GM12878 (cell line): ENCODE measurements at regions not wholly inside any gene's neighbourhood (a gene's known extent, or its start where the extent isn't known, plus 50 kb on each side); places are given as distances from the start of the nearest gene placed in this dataset.

Experiments used
- ATAC-seq: fragments of 200-7000 bp; cut with Tn5 transposase; 3 replicates; pipeline ENCODE4 v1.9.1; 2020; ENCODE audit warnings: mild to moderate bottlenecking, moderate library complexity
- BruUV-seq: library from RNA; stranded (reverse); fragments of 400-500 nt; replicated peaks from 2 replicates; lab custom pipeline; 2021; lab: Mats Ljungman, UMichigan
- CTCF ChIA-PET: fragments of 300-600 bp; sonication (Branson Sonifier 250); formaldehyde crosslinking; extraction: SDS; loops from one replicate; lab custom pipeline; 2021; ENCODE audit warnings: inconsistent platforms; lab: Yijun Ruan, JAX
- POLR2A ChIA-PET: fragments of 350-600 bp; formaldehyde crosslinking; extraction: SDS; loops from one replicate; lab custom pipeline; 2021; ENCODE audit warnings: inconsistent platforms; lab: Charles Lee
- RAD21 ChIA-PET: fragments of 300-600 bp; sonication (Branson Sonifier 250); formaldehyde crosslinking; loops from one replicate; lab custom pipeline; 2023; ENCODE audit warnings: antibody characterized with exemption; ENCODE audit not compliant: unreplicated experiment; lab: Charles Lee
- SMC1A ChIA-PET: fragments of 300-600 bp; sonication (Branson Sonifier 250); formaldehyde crosslinking; loops from one replicate; lab custom pipeline; 2023; ENCODE audit not compliant: unreplicated experiment, uncharacterized antibody; lab: Charles Lee
- DNase-seq: peaks from one replicate; pipeline ENCODE4 v3.0.0-alpha.2; 2011; ENCODE audit warnings: low read depth, low spot score
- FAIRE-seq: peaks from 3 replicates; lab custom pipeline; 2011; peaks lifted over from hg19 to GRCh38; lab: Jason Lieb, UNC
- H2AFZ ChIP-seq: 2 replicates; pipeline ENCODE4 v1.6.0; 2011; ENCODE audit warnings: low read depth, low read length, control low read depth; ENCODE audit not compliant: control insufficient read depth
- H3K27ac ChIP-seq: 2 replicates; pipeline ENCODE4 v1.5.1; 2011; ENCODE audit warnings: control low read depth; ENCODE audit not compliant: control insufficient read depth, insufficient read depth
- H3K27me3 ChIP-seq, 2 experiments: replicated peaks in 1 of 2; 2 replicates each; pipeline versions ENCODE4 v1.6.0 to v1.6.1; 2011; ENCODE audit warnings: low read length in 1 of 2; ENCODE audit not compliant: control insufficient read depth in 2 of 2, insufficient read depth in 2 of 2
- H3K36me3 ChIP-seq, 2 experiments: 2 replicates each; pipeline ENCODE4 v1.5.1; 2011; ENCODE audit warnings: low read length in 1 of 2; ENCODE audit not compliant: control insufficient read depth in 2 of 2, insufficient read depth in 2 of 2
- H3K4me1 ChIP-seq: 2 replicates; pipeline ENCODE4 v1.6.1; 2011; ENCODE audit warnings: mild to moderate bottlenecking, low read length, moderate library complexity, mixed read lengths; ENCODE audit not compliant: control insufficient read depth, insufficient read depth
- H3K4me2 ChIP-seq: 2 replicates; pipeline ENCODE4 v1.6.0; 2011; ENCODE audit warnings: control low read depth; ENCODE audit not compliant: control insufficient read depth, insufficient read depth
- H3K4me3 ChIP-seq: fragments of 200-600 bp; sonication (generic); 2 replicates; pipeline ENCODE4 v1.5.1; 2016
- H3K79me2 ChIP-seq: 2 replicates; pipeline ENCODE4 v1.6.0; 2011; ENCODE audit warnings: low read length; ENCODE audit not compliant: control insufficient read depth, insufficient read depth
- H3K9ac ChIP-seq: 2 replicates; pipeline ENCODE4 v1.8.0; 2011; ENCODE audit warnings: low read length, control low read depth, mixed read lengths; ENCODE audit not compliant: control insufficient read depth, insufficient read depth
- H3K9me3 ChIP-seq: replicated peaks from 3 replicates; pipeline ENCODE4 v1.5.1; 2011; ENCODE audit warnings: mild to moderate bottlenecking, low read length; ENCODE audit not compliant: control insufficient read depth, insufficient read depth
- H4K20me1 ChIP-seq: 2 replicates; pipeline ENCODE4 v1.6.0; 2011; ENCODE audit not compliant: control insufficient read depth, insufficient read depth
- CREB1 ChIP-seq: IDR thresholded peaks from 2 replicates; pipeline ENCODE4 v1.6.1; 2012; ENCODE audit warnings: low read depth, mild to moderate bottlenecking, inconsistent platforms
- DPF2 ChIP-seq: fragments of 450-650 bp; IDR thresholded peaks from 2 replicates; pipeline ENCODE4 v1.6.1; 2017; ENCODE audit warnings: mild to moderate bottlenecking
- FOXK2 ChIP-seq: fragments of 450-650 bp; IDR thresholded peaks from 2 replicates; pipeline ENCODE4 v1.6.1; 2017; ENCODE audit warnings: mild to moderate bottlenecking, moderate library complexity
- IKZF2 ChIP-seq, 2 experiments: fragments of 450-650 bp; IDR thresholded peaks; 2 replicates each; pipeline ENCODE4 v1.6.1; 2017; ENCODE audit warnings: mild to moderate bottlenecking in 2 of 2, moderate library complexity in 2 of 2
- KDM1A ChIP-seq: fragments of 200-600 bp; sonication (generic); IDR thresholded peaks from 2 replicates; pipeline ENCODE4 v1.6.1; 2016; ENCODE audit warnings: borderline replicate concordance
- POLR2A ChIP-seq: IDR thresholded peaks from 2 replicates; pipeline ENCODE4 v1.6.1; 2011; ENCODE audit warnings: low read depth, mild to moderate bottlenecking, low read length
- RBBP5 ChIP-seq: fragments of 200-600 bp; sonication (generic); conservative IDR thresholded peaks from 2 replicates; pipeline ENCODE4 v1.6.1; 2016
- RFX5 ChIP-seq: IDR thresholded peaks from 2 replicates; pipeline ENCODE4 v1.6.1; 2011; ENCODE audit warnings: low read depth, low read length, improper control_type of control experiment
- SREBF2 ChIP-seq: IDR thresholded peaks from 2 replicates; pipeline ENCODE4 v1.6.1; 2012; ENCODE audit warnings: mild to moderate bottlenecking, low read length
- TBL1XR1 ChIP-seq: IDR thresholded peaks from 2 replicates; pipeline ENCODE4 v1.6.1; 2012; ENCODE audit warnings: low read depth, low read length, improper control_type of control experiment
- ZBED1 ChIP-seq: IDR thresholded peaks from 2 replicates; pipeline ENCODE4 v1.6.1; 2016; ENCODE audit warnings: borderline replicate concordance
- ZNF622 ChIP-seq: fragments of 450-650 bp; IDR thresholded peaks from 2 replicates; pipeline ENCODE4 v1.6.1; 2017; ENCODE audit warnings: mild to moderate bottlenecking, inconsistent platforms
- WGBS: methylation state at CpG from one replicate; pipeline ENCODE4 v1.1.6; 2016; ENCODE audit warnings: low lambda C conversion rate; ENCODE audit not compliant: insufficient replicate concordance, insufficient coverage; ENCODE audit errors: missing lambda C conversion rate; 5-methylcytosine and 5-hydroxymethylcytosine counted together
- in situ Hi-C: fragments of 300-500 bp; cut with MboI; formaldehyde crosslinking; loops from 9 replicates; pipeline ENCODE4 v1.14.3; 2018; ENCODE audit warnings: mixed read lengths
- intact Hi-C: fragments of 100-400 bp; cut with micrococcal nuclease; formaldehyde crosslinking; loops from one replicate; pipeline ENCODE4 v1.14.2; 2022; ENCODE audit not compliant: unreplicated experiment
- TF ChIP-seq, protein P1 (sequence below): IDR thresholded peaks from 2 replicates; pipeline ENCODE4 v1.6.1; 2011; ENCODE audit warnings: mild to moderate bottlenecking, low read depth, low read length, moderate library complexity; ENCODE audit not compliant: insufficient replicate concordance
- TF ChIP-seq, protein P2 (sequence below): fragments of 450-650 bp; IDR thresholded peaks from 2 replicates; pipeline ENCODE4 v1.6.1; 2017; ENCODE audit warnings: mild to moderate bottlenecking, moderate library complexity

DNA sequence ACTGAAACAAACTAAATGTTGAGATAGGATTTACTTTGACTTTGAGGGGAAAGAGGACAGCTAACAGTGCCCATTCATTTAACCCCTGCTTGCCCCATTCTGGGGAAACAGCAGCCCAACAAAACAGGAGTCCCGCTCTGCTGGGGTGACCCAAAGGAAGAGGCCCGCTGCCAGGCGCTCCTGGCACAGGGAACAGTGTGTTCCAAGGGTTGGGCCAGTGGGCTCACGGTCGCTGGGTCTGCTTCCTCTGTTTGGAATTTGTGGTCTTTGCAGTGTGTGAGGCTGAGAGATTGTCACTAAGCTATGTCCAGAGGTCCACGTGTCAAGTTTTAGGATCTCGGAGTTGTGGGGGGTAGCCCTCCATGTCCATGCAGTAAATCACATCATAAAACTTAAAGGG is 250.4 kb upstream of the C2CD4B start:
- no peak for FAIRE-seq
- H3K4me2 ChIP-seq, result no peak overlapping the region
- H3K36me3 ChIP-seq, result no peaks in the 10 kb centered on the region
- in situ Hi-C loops (no loop called here), intact Hi-C loops (no loop called here)
- no peak overlapping the region for H3K27ac ChIP-seq
- 42% methylated on average over 7 of the region's 7 CpGs for whole genome bisulfite sequencing
- no peak for DNase-seq
- no peak overlapping the region for H2AFZ ChIP-seq
- CTCF ChIA-PET, result no interaction called here
- no peaks in the 10 kb centered on the region for H3K79me2 ChIP-seq
- H4K20me1 ChIP-seq, result no peaks in the 10 kb centered on the region; the same call in 1 of the 2 replicates
- TF ChIP-seq, protein P1, sequence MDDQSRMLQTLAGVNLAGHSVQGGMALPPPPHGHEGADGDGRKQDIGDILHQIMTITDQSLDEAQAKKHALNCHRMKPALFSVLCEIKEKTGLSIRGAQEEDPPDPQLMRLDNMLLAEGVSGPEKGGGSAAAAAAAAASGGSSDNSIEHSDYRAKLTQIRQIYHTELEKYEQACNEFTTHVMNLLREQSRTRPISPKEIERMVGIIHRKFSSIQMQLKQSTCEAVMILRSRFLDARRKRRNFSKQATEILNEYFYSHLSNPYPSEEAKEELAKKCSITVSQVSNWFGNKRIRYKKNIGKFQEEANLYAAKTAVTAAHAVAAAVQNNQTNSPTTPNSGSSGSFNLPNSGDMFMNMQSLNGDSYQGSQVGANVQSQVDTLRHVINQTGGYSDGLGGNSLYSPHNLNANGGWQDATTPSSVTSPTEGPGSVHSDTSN, result no peak
- no peak for TF ChIP-seq CREB1
- TF ChIP-seq SREBF2, result no peak
- no peak for TF ChIP-seq TBL1XR1
- no peak for TF ChIP-seq ZNF622
- TF ChIP-seq, protein P2, sequence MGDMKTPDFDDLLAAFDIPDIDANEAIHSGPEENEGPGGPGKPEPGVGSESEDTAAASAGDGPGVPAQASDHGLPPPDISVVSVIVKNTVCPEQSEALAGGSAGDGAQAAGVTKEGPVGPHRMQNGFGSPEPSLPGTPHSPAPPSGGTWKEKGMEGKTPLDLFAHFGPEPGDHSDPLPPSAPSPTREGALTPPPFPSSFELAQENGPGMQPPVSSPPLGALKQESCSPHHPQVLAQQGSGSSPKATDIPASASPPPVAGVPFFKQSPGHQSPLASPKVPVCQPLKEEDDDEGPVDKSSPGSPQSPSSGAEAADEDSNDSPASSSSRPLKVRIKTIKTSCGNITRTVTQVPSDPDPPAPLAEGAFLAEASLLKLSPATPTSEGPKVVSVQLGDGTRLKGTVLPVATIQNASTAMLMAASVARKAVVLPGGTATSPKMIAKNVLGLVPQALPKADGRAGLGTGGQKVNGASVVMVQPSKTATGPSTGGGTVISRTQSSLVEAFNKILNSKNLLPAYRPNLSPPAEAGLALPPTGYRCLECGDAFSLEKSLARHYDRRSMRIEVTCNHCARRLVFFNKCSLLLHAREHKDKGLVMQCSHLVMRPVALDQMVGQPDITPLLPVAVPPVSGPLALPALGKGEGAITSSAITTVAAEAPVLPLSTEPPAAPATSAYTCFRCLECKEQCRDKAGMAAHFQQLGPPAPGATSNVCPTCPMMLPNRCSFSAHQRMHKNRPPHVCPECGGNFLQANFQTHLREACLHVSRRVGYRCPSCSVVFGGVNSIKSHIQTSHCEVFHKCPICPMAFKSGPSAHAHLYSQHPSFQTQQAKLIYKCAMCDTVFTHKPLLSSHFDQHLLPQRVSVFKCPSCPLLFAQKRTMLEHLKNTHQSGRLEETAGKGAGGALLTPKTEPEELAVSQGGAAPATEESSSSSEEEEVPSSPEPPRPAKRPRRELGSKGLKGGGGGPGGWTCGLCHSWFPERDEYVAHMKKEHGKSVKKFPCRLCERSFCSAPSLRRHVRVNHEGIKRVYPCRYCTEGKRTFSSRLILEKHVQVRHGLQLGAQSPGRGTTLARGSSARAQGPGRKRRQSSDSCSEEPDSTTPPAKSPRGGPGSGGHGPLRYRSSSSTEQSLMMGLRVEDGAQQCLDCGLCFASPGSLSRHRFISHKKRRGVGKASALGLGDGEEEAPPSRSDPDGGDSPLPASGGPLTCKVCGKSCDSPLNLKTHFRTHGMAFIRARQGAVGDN, result no peak
- TF ChIP-seq FOXK2, result no peak
- TF ChIP-seq RBBP5, result no peak
- no peak for TF ChIP-seq POLR2A
- TF ChIP-seq KDM1A, result no peak
- no peak for TF ChIP-seq DPF2
- TF ChIP-seq IKZF2 (IDR thresholded peaks at IDR 0.05), result no peak
- TF ChIP-seq ZBED1, result no peak
- TF ChIP-seq RFX5, result no peak
- no peaks in the 10 kb centered on the region for H3K4me1 ChIP-seq
- BruUV-seq, result no TSS peak
- no peaks in the 10 kb centered on the region for H3K9me3 ChIP-seq
- RAD21 ChIA-PET, result no interaction called here
- no peaks in the 10 kb centered on the region; a peak in 3 of 4 replicates for H3K27me3 ChIP-seq
- H3K4me3 ChIP-seq, result no peak overlapping the region
- no peak for ATAC-seq
- no peak overlapping the region for H3K9ac ChIP-seq
- POLR2A ChIA-PET, result no interaction called here
- SMC1A ChIA-PET, result no interaction called here
